GM21528 (cell line): ENCODE measurements at regions not wholly inside any gene's neighbourhood (a gene's known extent, or its start where the extent isn't known, plus 50 kb on each side); places are given as distances from the start of the nearest gene placed in this dataset.
A peak's percentile ranks its signal among the peaks of the same experiment; 100 is the strongest.

Source experiments
- ATAC-seq: cut with Tn5 transposase; IDR thresholded peaks from one replicate; pipeline ENCODE4 v1.9.1; 2021; ENCODE audit warnings: mild to moderate bottlenecking, moderate library complexity; ENCODE audit not compliant: unreplicated experiment, low FRiP score

GRCh38 chr16:79451196-79451816, 149.2 kb downstream of the MAF start:
- peak; percentile 85 for ATAC-seq

- no peak for ATAC-seq
Observed at GRCh38 chr16:79449900-79450299, 150.6 kb downstream of the MAF start.

GRCh38 chr16:79449067-79449769, 151.3 kb downstream of the MAF start:
- no peak for ATAC-seq

- no peak for ATAC-seq
Observed at GRCh38 chr16:79444572-79444971, 156.0 kb downstream of the MAF start.

GRCh38 chr16:79439901-79440300, 160.6 kb downstream of the MAF start:
- ATAC-seq: no peak

GRCh38 chr16:79437764-79438751, 162.5 kb downstream of the MAF start:
- no peak for ATAC-seq

GRCh38 chr16:79436885-79437284, 163.7 kb downstream of the MAF start:
- ATAC-seq: no peak

- ATAC-seq: no peak
Observed at GRCh38 chr16:79434771-79435170, 165.8 kb downstream of the MAF start.

- no peak for ATAC-seq
Observed at GRCh38 chr16:79434092-79434491, 166.4 kb downstream of the MAF start.

- no peak for ATAC-seq
Observed at GRCh38 chr16:79431923-79432322, 168.6 kb downstream of the MAF start.

- ATAC-seq: no peak
Observed at GRCh38 chr16:79430191-79430678, 170.3 kb downstream of the MAF start.

GRCh38 chr16:79429381-79430190, 171.0 kb downstream of the MAF start:
- no peak for ATAC-seq

- no peak for ATAC-seq
Observed at GRCh38 chr16:79426663-79427062, 173.9 kb downstream of the MAF start.

- ATAC-seq: no peak
Observed at GRCh38 chr16:79422064-79422463, 178.5 kb downstream of the MAF start.

- ATAC-seq: no peak
Observed at GRCh38 chr16:79421126-79421525, 179.4 kb downstream of the MAF start.

GRCh38 chr16:79420493-79420892, 180.0 kb downstream of the MAF start:
- ATAC-seq: no peak

GRCh38 chr16:79419148-79419547, 181.4 kb downstream of the MAF start:
- no peak for ATAC-seq

GRCh38 chr16:79417601-79418008, 182.9 kb downstream of the MAF start:
- no peak for ATAC-seq

- ATAC-seq: no peak
Observed at GRCh38 chr16:79415983-79416640, 184.4 kb downstream of the MAF start.

GRCh38 chr16:79412783-79413225, 187.7 kb downstream of the MAF start:
- ATAC-seq: no peak
